Right lobe of liver (tissue), 4 donors: ENCODE measurements at regions not wholly inside any gene's neighbourhood (a gene's known extent, or its start where the extent isn't known, plus 50 kb on each side); places are given as distances from the start of the nearest gene placed in this dataset.
"Not testable (repeated sequence)": the region's sequence is repeated elsewhere in the genome, so short reads cannot be mapped to it uniquely, and the experiment has no call there.

Experiments used
- CTCF ChIP-seq, 4 donors: fragments of 200-600 bp in 3 of 4; fragments of 450-650 bp in 1 of 4; IDR thresholded peaks; one replicate each; pipeline versions ENCODE4 v1.5.1 to v1.8.0; 2016 to 2022; ENCODE audit warnings: antibody characterized with exemption in 4 of 4, mild to moderate bottlenecking in 2 of 4
- POLR2A ChIP-seq: fragments of 450-650 bp; IDR thresholded peaks from one replicate; pipeline ENCODE4 v1.6.1; 2017; ENCODE audit warnings: antibody characterized with exemption, mild to moderate bottlenecking
- donor health status: DM: no; HTN: no; CAD: no.
- donor health status: DM: no; HTN: no; CAD: no.
- donor health status: DM: no; HTN: yes; CAD: no.

GRCh38 chr3:198098661-198099081 lies 138.7 kb downstream of the LMLN start:
- TF ChIP-seq CTCF (IDR thresholded peaks at IDR 0.05); POLR2A: not testable (repeated sequence)
